ENCODE measurements at regions not wholly inside any gene's neighbourhood (a gene's known extent, or its start where the extent isn't known, plus 50 kb on each side); places are given as distances from the start of the nearest gene placed in this dataset.

DNA sequence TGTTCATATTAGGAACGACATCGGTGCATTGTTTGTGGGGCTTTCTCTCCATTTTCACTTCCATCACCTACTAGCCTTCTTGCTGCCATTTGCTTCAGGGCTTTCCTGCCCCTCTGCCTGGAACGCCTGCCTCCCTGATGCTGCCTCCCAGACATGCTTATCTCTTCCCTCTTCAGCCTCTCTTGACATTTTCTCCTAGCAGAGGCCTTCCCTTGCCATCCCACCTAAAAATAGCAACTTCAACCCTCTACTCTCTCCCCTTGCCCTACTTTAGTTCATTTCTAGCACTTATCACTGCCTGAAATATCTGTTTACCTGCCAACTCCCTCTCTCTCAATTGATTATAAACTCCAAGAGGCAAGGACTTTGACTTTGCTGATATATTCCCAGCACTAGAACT is 210.3 kb downstream of the SP3 start:
- TF ChIP-seq SUZ12 (IDR thresholded peaks at IDR 0.05; ENCODE audit: extremely low read depth, insufficient read depth, insufficient read length) (no peak), YY1 (IDR thresholded peaks at IDR 0.05; ENCODE audit: insufficient read depth, insufficient read length) (no peak), ZNF274 (IDR thresholded peaks at IDR 0.05; ENCODE audit: low read depth, low read length) (no peak)
